Muscle of back (tissue), 3 donors: ENCODE measurements at regions not wholly inside any gene's neighbourhood (a gene's known extent, or its start where the extent isn't known, plus 50 kb on each side); places are given as distances from the start of the nearest gene placed in this dataset.
A peak's percentile ranks its signal among the peaks of the same experiment; 100 is the strongest.
"Not testable (repeated sequence)": the region's sequence is repeated elsewhere in the genome, so short reads cannot be mapped to it uniquely, and the experiment has no call there.

Experiments
- DNase-seq, 3 donors: peaks; one replicate each; pipeline versions ENCODE4 v3.0.0 to v3.0.0-alpha.2; 2013

DNA sequence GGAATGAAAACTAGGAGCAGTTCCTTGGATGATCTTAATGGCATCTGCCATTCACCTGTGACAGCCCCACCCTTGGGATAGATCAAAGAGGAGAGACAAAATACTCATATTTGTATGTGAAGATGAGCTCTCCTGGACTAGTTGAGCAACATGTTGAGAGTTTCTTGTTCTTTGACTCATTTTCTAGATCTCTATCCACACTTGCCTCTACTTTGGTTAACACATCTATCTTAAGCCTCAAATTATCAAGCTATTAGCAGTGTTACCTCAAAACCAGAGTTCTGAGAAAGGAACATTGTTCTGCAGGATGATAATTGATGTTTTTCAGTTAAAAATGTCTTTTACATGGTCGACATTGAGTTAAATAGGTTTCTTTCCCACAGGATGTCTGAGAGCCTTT, 94.2 kb upstream of the TEX13D start:
- DNase-seq, result no peak

DNA sequence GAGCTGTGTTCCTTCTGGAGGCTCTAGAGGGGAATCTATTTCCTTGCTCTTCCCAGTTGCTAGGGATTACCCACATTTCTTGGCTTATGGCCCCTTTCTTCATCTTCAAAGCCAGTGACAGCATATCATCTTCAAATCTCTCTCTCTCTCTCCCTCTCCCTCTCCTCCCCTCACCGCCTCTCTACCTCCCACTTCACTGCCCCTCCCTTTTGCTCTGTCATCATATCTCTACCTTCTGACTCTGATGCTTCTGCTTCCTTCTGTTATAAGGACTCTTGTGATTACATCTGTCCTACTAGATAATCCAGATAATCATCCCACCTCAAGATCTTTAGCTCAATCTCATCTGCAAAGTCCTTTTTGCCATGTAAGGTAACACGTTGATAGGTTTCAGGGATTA, 93.1 kb upstream of the TEX13D start:
- DNase-seq, result no peak

DNA sequence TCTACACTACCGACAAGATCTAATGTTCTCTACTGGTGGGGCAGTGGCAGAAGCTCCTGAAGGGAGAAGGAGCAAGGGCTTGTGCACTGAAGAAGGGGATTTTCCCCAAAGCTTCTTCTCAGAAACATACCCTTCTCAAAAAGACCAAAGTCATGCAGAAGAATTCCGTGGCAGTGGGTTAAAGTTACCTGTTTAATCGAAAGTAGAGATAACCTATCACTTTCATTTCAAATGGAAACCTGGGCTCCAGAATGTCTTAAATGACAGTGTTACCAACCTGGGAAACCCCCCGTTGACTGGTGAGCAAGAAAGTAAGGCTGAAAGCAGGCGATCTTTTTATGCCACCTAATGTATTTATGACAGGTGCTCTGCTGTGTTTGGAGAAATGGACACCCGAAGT, 92.5 kb upstream of the TEX13D start:
- DNase-seq, result no peak

DNA sequence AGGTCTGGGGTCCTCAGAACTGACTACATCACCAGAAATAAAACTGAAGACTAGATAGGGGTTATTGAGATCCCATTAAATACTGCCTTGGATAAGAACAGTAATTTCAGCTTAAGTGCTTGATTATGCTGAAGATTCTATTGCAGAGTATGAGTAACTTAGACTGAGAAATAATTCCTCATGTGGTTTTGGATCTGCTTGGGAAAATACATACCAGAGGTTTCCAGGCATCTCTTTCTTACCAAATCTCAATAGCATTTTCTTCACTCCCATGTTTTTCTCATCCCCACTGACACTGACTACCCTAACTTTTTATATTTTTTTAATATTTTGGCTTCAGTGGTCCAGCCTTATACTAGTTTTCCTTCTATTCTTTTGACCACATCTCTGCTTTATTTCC, 92.0 kb upstream of the TEX13D start:
- DNase-seq, result peak in 1 of 3 donors; percentile 21

DNA sequence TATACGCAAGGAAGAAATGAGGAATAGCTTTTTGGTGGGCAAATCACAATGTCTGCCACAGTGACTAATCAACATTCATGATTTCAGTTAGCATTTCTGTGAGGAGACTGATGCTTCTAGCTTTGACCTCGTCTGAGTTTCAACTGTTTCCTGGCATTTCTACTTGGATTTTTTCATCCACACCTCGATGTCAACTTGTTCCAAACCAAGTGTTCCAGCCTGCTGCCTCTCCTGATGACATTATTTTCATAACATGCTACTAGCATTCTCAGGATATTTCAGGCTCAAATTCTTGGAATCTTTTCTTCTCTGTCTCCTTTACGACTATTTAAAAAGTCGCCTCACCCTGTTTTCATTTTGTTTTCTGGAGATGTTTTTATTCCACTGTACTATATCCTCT, 90.3 kb upstream of the TEX13D start:
- no peak for DNase-seq

DNA sequence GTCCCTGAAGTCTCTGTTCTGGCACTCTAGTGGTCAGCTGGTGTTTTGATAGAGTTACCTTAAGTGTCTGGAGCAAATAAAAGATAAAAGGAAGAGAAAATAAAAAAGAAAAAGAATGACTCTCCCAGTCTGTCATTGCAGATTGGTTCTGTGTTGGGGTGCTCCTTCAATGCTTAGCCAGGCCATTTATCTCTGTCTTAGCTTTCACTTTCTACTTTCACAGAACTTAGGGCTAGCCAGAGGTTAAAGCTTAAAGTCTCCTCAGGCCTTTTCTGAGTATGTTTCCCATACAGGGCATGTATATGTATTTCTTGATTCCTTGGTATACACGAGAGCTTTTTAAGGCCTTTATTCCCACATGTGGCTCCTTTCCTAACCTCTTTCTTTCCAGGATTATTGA, 83.1 kb upstream of the TEX13D start:
- DNase-seq, result no peak

DNA sequence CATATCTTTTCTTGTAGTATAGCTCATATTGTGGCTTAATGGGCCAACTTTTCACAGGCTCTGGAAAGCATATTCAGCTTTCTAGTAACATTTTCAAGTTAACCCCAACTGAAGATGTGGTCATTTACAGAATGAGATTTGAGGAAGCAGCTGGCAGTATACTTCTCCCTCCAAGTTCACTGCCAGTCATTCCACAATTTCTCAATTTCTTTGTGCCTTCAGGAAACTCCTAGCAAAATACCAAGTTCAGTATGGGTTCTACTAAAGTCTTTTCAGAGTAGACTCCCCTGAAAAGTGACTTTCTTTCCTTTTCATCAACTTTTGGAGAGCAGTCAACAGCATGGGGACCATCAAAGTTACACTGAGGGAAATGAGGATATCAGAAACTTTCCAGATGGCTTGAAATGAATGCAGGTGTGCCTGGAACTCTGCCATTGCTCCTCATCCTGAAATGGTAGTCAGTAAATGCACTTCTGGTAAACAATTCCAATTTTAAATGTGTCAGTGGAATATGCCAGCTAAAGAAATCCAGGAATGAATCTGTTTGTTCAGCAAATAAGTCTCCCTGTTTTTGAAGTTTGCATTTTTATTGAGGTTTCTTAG, 81.5 kb upstream of the TEX13D start:
- DNase-seq, result peak in 1 of 3 donors; percentile 66

DNA sequence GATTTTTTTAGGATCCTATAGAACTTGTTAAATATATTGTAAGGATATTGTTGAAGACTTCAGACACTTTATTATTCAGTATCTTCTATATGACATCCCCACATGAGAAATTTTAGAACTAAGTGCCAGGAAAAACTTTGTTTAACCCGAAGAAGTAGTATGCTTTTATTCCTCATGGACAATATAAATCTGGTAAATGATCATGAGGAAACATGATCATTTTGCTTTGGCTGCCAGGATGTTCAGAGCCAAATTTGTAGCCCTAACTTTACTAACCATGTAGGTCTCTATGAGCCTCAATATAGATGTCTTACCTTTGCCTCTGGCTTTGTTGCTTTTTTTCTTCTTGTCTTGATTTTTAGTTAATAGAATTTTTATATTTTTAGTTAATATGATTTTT, 77.8 kb upstream of the TEX13D start:
- peak in 1 of 3 donors; percentile 66 for DNase-seq

DNA sequence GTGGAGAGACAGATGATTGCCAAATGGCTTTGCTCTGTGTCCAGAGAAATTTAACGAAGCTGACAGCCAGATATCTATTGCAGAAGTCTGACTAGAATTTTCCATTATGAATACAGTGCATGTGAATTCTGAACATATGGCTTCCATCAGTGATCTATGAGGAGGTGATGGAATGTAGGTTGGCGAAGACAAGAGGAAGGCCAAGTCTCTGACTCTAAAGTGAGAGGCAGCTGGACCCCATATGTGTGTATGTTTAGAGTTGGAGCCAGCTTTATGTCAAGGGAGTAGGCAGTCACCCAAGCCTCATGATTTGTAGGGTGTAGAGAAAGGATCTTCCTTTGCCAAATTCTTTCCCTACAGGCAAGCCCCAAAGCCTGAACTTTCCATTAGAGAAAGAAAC, 76.2 kb upstream of the TEX13D start:
- peak; percentile 90 to 95 (median 94) for DNase-seq

DNA sequence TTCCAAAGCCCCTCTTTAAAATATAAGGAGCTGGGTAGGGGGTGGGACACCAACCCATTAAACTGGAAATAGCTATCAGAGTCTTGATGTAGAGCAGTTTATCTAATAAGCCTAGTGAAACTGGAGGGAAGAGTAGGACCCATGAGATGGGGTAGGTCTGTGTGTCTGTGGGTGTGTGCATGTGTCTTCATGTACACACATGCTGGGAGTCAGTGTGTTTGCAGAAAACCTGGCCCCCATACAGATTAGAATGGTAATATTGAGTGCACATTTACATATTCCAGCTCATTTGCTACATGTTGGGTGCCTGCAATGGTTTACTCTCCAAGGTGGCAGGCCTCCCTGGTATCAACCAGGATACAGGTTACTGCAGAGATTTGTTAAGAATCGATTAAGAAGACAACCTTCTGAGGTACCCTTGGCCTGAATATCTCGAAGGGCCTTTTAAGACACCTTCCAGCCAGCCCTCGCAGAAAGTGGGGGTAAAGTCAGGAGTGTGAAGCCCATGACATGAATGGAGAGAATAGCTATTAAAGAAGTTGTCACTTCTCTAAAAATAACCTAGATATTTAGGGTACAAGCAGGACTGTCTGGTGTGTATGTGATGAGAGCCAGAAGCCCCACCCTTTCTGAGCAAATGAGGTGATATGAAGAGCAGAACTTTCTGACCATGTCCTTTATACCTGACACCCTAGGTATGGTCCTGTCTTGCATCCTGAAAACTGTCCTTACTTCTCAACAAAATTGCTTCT, 75.7 kb upstream of the TEX13D start:
- no peak for DNase-seq

DNA sequence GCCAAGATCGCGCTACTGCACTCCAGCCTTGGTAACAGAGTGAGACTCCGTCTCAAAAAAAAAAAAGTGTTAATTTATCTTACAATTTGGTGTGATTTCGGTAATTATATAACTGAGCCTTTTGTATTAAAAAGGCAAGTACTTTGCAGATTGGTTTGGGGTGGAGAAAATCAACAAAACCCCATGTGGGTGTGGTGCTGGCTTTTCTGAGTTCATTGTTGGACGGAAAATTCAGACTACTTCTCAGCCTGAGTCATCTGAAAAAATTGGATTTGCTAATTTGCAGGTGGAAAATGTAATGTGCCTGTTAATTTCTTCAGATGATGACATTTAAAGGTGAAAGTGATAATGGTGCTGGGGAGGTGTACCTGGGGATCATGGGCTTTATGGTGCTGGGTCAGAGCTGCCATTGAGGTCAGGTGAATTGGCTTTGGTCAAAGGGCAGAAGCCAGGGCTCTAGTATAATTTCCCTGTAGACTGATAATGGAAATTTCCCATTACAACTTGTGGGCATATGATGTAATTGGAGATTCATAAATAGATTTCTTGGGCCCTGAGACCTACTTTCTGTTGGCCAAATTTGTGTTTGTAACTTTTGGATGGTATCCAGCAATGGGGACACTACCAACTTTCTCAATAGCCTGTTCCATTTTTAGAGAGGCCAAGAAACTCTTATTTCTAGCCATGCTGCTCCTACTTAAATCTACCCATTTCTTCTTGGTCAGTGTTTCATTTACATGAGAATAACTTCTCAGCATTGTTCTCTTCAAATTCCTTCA, 74.3 kb upstream of the TEX13D start:
- no peak for DNase-seq

DNA sequence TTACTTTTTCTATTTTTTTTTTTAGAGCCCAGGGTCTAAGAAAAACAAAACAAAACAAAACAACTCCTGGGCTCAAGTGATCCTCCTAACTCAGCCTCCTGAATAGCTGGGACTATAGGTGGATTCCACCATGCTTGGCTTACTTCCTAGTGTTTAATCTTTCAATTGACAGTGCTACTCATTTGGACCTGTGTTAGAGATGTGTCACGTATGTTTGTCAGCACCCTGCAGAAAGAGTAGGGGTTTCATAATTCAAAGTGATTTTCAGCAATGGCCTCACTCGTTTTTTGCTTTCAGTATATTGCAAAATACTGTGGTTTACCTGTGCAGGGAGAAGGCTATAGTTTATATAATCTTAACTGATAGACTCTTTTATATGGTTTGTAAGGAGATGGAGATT, 71.6 kb upstream of the TEX13D start:
- DNase-seq, result no peak

DNA sequence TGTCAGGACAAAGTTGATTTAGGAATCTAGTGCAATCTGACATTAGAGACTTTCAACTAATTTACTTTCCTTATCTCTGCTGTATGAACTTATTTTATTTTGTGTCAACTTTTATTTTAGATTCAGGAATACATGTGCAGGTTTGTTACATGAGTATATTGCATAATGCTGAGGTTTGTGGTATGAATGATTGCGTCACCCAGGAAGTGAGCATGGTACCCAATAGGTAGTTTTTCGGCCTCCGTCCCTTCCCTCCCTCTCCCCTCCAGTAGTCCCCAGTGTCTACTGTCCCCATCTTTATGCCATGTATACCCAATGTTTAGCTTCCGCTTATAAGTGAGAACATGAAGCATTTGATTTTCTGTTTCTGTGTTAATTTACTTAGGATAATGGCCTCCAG, 68.7 kb upstream of the TEX13D start:
- no peak for DNase-seq

DNA sequence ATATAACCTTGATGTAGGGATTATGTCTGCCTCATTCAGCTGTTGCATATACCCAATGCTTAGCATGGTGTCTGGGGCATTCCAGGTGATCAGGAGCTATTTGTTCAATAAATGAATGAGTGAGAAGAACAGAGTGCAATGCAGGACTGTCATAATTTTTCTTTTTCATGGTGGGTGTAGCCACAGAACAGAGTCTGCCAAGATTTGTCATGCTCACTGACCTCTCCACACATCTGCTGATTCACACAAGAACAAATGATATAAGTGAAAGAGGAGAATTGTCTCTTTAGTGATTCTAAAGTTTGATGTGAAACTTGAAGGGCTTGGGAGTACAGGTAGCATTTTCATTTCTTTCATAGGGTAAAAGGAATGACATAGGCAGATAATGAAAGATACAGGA, 64.4 kb upstream of the TEX13D start:
- DNase-seq, result no peak

DNA sequence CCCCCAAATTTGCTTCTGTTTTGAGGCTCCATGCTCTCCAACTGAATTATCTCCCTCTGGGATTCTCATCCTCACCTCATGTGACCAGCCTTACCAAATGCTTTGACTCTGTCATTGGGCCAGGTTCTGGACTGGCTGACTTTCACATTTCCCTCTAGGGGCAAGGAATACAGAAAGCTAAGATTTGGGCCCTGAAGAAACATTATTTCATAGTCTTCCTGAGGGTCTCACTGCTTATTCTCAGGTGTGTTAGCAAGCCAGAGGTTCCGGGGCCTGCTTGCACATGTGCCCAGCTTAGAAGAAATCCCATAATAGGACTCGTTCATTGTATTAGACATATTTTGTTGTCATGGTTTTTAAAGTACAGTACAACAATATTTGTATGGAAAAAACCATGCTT, 62.6 kb upstream of the TEX13D start:
- peak in 1 of 3 donors; percentile 58 for DNase-seq

DNA sequence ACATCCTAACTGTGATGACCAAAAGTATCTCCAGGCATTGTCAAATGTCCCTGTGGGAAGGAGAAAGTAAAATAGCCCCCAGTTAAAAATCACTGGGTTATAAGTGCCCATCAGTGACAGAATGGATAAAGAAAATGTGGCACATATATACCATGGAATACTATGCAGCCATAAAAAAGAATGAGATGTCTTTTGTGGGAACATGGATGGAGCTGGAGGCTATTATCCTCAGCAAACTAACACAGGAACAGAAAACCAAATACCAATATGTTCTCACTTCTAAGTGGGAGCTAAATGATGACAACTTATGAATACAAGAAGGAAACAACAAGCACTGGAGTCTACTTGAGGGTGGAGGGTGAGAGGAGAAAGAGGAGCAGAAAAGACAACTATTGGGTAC, 60.9 kb upstream of the TEX13D start:
- not testable (repeated sequence) for DNase-seq

DNA sequence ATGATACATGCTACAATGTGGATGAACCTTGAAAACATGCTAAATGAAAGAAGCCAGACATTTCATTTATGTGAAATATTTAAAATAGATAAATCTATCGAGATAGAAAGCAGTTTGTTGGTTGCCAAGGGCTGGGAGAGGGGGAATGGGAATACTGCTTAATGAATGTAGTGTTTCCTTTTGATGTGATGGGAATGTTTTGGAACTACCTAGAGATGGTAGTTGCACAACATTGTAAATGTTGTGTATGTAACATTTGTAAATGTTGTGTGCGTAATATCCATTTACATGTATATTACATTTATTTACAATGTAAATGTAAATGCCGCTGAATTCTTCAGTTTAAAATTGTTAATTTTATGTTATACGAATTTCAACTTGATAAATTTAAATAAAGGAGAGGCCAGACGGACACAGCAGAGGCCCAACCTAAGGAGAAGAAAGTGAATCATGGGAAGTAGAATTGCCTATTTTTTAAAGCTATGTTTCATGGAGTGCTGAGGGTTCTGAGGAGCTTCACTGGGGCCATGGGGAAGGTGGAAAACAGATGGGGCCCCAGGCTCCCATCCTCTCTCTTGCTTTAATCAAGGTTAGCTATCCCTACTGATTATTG, 60.0 kb upstream of the TEX13D start:
- no peak for DNase-seq

DNA sequence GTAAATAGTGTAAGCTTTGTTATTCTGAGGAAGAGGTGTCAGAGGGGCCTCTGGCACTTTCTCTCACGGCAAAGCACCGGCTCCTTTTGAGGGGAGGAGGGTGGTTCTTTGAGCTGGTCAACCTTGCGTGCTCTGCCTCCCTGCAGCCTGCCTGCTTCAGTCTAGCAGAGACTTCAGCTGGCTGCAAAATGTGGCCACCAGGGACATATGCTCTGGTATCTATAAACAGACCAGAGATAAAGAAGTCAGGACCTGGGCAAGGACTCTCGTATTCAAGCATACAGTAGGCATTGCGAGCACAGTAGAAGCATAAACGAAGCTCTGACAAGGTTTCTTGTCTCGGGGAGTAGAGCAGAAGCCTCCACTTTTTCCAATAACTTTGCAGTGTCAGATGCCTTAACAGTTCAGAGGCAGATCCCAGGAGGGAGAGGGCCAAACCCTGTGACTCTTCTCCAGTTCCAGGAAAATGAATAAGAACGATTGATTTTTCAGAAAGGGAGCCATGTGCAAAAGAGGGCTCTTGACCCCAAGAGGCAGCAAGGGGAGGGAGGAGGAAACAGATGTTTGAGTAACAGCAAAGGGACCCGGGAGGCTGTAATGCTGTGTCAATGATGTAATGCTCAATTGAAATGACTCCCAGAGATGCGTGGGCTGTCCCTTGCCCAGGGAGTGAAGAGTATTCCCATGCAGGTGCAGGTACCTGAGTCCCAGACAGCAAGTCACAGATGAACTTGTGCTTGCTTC, 57.9 kb upstream of the TEX13D start:
- DNase-seq, result peak; percentile 56 to 90 (median 77)

DNA sequence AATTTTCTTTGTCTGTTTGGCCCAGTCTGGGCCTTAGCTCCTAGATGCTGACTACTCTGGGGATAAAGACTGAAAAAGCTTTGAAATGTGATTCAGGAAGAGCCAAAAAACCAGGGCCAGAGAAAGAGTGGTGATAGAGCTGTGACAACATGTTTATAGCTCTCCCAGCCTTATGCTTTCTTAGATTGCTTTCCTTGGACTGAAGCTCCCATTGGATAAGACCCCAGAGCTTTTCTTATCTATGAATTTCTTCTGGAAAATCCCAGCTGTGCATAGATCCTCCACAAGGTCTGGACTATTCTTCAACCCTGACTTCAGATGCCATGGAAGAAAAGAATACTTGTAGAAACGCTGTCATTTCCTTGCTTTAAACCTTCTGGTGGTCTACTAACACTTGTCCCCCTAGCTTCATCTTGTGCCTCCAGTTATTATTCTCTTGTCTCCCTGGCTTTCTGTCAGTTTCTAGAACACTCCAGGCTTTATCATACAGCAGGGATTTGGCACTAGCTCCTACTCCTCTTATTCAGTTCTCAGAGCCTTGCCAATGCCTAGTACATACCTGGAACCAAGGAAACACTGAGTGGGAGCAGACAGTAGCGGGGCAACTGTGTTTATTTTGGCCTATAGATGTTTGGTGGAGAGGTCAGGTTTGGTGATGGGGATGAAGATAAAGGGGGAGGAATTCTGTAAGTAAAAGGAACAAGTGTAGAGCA, 57.1 kb upstream of the TEX13D start:
- no peak for DNase-seq

DNA sequence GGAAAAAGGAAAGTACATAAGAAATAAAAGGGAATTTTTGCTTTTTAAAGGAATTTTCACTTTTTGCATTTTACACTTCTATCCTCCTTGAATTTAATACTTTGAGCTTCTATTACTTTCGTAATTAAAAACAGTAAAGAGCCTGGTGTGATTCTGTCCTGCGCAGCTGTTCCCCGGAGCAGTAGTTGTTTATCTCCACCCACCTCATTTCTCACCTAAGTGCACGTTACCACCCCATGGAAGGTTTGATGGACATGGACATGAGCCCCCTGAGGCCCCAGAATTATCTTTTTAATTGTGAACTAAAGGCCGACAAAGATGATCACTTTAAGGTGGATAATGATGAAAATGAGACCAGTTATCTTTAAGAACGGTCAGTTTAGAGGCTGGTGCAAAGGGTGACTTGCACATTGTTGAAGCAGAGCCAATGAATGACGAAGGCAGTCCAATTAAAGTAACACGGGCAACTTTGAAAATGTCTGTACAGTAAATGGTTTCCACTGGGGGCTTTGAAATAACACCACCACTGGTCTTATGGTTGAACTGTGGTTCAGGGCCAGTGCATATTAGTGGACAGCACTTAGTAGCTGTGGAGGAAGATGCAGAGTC, 52.1 kb upstream of the TEX13D start:
- no peak for DNase-seq

DNA sequence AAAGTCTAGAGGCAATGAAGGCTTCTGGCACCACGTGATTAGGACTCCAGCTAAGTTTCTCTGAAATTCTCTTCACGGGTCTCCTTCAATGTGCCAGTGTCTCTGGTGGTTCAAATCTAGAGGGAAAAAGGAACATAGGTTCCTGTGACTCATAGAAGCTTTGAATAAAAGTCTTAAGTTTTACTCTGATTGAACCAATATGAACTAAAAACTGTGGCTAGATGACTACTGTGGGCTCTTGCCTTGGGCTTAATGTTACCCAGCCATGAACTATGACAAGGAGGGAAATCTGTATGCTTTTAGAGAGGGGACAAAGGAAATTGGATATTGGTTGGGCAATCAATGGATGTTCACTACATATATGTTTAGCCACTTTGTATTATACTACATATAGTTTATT, 49.9 kb upstream of the TEX13D start:
- no peak for DNase-seq
